ENCODE measurements at regions not wholly inside any gene's neighbourhood (a gene's known extent, or its start where the extent isn't known, plus 50 kb on each side); places are given as distances from the start of the nearest gene placed in this dataset.

DNA sequence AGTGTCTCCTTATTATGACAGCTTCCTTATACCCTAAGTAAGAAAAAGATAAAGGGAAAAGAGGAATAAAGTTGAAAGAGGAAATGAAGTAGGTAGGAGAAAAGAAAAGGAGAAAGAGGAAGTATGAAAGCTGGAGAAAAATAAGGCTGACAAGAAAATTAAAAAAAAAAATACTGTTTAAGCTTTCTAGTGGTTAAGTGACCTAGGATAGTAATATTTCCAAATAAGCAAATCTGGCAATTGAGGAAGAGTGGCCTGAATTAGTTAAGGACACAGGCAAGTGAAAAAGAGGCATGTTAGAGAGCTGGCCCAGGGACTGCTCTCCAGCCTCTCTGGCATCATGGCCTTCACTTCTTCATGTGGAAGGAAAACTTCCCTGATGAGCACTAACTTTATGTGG lies 76.5 kb upstream of the ADGRF1 start:
- Histone ChIP-seq H3K36me3 (ENCODE audit: insufficient read depth, low read length) (no peaks in the 10 kb centered on the region), H3K79me2 (ENCODE audit: control insufficient read depth, insufficient read depth, low read length, unreplicated experiment) (no peaks in the 10 kb centered on the region), H3K27me3 (ENCODE audit: insufficient read depth, low read length) (no peaks in the 10 kb centered on the region), H2AFZ (ENCODE audit: low read length, unreplicated experiment) (no peak overlapping the region), H3K4me3 (ENCODE audit: low read depth, low read length) (no peak overlapping the region), H3K27ac (ENCODE audit: low read depth, low read length) (no peak overlapping the region), H3K4me1 (ENCODE audit: control insufficient read depth, insufficient read depth, low read length, unreplicated experiment) (no peaks in the 10 kb centered on the region)

DNA sequence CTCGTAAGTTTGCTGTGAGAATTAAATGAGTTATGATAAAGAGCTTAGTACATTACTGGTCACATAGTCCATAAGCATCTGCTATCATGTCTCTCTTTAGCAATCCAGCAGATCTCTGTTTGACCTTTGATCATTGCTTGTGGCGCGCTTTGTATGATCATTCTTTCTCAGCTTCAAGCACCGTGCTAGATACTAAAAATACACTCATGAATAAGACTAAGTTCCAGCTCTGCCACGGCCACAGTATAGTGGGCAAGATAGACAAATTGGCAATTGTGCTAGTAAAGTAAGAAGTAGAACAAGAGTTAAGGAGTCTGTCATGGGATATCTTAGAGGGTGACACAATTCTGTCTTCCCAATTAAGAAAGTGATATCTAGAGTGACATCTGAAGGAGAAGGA lies 75.2 kb upstream of the ADGRF1 start:
- no peak overlapping the region for H3K4me3 ChIP-seq (ENCODE audit: low read depth, low read length)
- H3K27me3 ChIP-seq (ENCODE audit: insufficient read depth, low read length), result no peaks in the 10 kb centered on the region
- H2AFZ ChIP-seq (ENCODE audit: low read length, unreplicated experiment), result no peak overlapping the region
- no peaks in the 10 kb centered on the region for H3K36me3 ChIP-seq (ENCODE audit: insufficient read depth, low read length)
- no peaks in the 10 kb centered on the region for H3K4me1 ChIP-seq (ENCODE audit: control insufficient read depth, insufficient read depth, low read length, unreplicated experiment)
- H3K79me2 ChIP-seq (ENCODE audit: control insufficient read depth, insufficient read depth, low read length, unreplicated experiment), result no peaks in the 10 kb centered on the region
- H3K27ac ChIP-seq (ENCODE audit: low read depth, low read length), result no peak overlapping the region

DNA sequence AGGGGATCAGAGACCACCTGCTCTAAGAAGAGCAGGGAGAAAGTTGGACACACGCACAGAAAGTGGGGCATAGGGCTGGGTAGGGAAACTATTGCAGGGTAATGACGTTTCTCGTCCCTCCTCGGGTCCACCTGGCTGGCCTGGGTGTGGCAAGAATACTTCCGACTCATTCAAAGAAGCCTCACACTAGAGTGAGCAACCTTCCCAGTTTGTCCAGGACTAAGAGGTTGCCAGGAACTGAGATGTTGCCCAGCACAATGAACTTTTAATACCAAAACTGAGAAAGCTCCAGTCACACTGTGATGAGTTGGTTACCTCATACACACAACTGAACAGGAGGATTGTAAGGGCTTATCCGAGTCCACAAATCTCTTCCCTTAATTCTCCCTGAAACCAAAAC lies 74.5 kb upstream of the ADGRF1 start:
- H3K4me1 ChIP-seq (ENCODE audit: control insufficient read depth, insufficient read depth, low read length, unreplicated experiment), result no peaks in the 10 kb centered on the region
- no peak overlapping the region for H3K27ac ChIP-seq (ENCODE audit: low read depth, low read length)
- no peak overlapping the region for H2AFZ ChIP-seq (ENCODE audit: low read length, unreplicated experiment)

DNA sequence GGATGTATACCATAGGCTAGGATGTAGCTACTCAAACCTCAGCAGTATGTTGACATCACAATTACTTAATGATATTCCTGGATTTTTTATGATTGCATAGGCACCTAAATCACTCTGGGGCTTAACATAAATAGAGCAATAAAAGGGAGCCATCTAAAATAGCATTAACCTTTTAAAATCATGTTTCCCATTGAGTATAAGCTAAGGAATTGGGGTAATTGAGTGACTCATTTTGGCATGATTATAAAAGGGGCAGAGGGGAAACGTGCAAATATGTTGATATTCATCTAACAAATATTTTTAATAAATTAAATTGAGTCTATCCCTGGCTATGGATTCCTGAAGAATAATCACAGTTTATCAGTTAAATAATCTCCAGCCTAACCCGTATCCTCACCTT lies 74.0 kb upstream of the ADGRF1 start:
- no peaks in the 10 kb centered on the region for H3K27me3 ChIP-seq (ENCODE audit: insufficient read depth, low read length)
- no peak overlapping the region for H3K27ac ChIP-seq (ENCODE audit: low read depth, low read length)

More for the DNA sequence above, 74.5 kb upstream of the ADGRF1 start:
- no peaks in the 10 kb centered on the region for H3K36me3 ChIP-seq (ENCODE audit: insufficient read depth, low read length)
- H3K27me3 ChIP-seq (ENCODE audit: insufficient read depth, low read length), result no peaks in the 10 kb centered on the region
- no peak overlapping the region for H3K4me3 ChIP-seq (ENCODE audit: low read depth, low read length)
- H3K79me2 ChIP-seq (ENCODE audit: control insufficient read depth, insufficient read depth, low read length, unreplicated experiment), result no peaks in the 10 kb centered on the region

DNA sequence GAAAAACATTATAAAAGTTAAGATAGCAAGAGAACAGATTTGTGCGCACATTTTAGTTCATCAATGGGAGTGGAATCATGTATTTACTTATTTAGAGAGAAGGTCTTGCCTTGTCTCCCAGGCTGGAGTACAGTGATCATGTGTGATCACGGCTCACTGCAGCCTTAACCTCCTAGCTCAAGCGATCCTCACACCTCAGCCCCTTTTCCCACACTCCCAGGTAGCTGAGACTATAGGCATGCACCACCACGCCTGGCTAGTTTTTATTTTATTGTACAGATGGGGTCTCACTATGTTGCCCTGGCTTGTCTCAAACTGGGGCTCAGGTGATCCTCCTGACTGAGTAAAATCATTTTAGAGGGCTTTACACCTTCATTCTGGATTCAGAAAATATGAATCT lies 72.3 kb upstream of the ADGRF1 start:
- no peaks in the 10 kb centered on the region for H3K4me1 ChIP-seq (ENCODE audit: control insufficient read depth, insufficient read depth, low read length, unreplicated experiment)
- no peak overlapping the region for H3K4me3 ChIP-seq (ENCODE audit: low read depth, low read length)
- no peaks in the 10 kb centered on the region for H3K79me2 ChIP-seq (ENCODE audit: control insufficient read depth, insufficient read depth, low read length, unreplicated experiment)
- no peak overlapping the region for H2AFZ ChIP-seq (ENCODE audit: low read length, unreplicated experiment)
- H3K36me3 ChIP-seq (ENCODE audit: insufficient read depth, low read length), result no peaks in the 10 kb centered on the region
- H3K27ac ChIP-seq (ENCODE audit: low read depth, low read length), result no peak overlapping the region
- no peaks in the 10 kb centered on the region for H3K27me3 ChIP-seq (ENCODE audit: insufficient read depth, low read length)

More for the DNA sequence above, 74.0 kb upstream of the ADGRF1 start:
- Histone ChIP-seq H3K79me2 (ENCODE audit: control insufficient read depth, insufficient read depth, low read length, unreplicated experiment) (no peaks in the 10 kb centered on the region), H3K36me3 (ENCODE audit: insufficient read depth, low read length) (no peaks in the 10 kb centered on the region), H3K4me3 (ENCODE audit: low read depth, low read length) (no peak overlapping the region), H2AFZ (ENCODE audit: low read length, unreplicated experiment) (no peak overlapping the region), H3K4me1 (ENCODE audit: control insufficient read depth, insufficient read depth, low read length, unreplicated experiment) (no peaks in the 10 kb centered on the region)

DNA sequence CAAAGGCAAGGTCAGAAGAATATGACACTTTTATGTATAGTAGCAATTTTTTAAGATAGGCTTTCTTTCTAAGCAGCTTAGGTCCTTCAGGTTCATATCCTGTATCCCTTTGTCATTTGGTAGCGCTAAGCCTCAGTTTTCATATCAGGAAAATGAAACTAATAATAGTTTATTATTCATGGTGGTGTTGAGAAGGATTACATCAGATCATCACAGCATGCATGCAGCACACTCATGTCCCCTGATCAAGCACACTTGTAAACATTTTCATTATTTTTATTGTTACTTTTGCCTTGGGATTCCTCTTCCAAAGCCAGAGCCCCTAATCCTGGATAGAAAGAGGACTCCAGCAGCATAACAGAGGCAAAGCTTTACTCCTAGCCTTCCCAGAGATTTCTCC lies 70.2 kb upstream of the ADGRF1 start:
- Histone ChIP-seq H3K36me3 (ENCODE audit: insufficient read depth, low read length) (no peaks in the 10 kb centered on the region), H3K79me2 (ENCODE audit: control insufficient read depth, insufficient read depth, low read length, unreplicated experiment) (no peaks in the 10 kb centered on the region), H2AFZ (ENCODE audit: low read length, unreplicated experiment) (no peak overlapping the region), H3K4me1 (ENCODE audit: control insufficient read depth, insufficient read depth, low read length, unreplicated experiment) (no peaks in the 10 kb centered on the region), H3K4me3 (ENCODE audit: low read depth, low read length) (no peak overlapping the region), H3K27me3 (ENCODE audit: insufficient read depth, low read length) (no peaks in the 10 kb centered on the region), H3K27ac (ENCODE audit: low read depth, low read length) (no peak overlapping the region)

DNA sequence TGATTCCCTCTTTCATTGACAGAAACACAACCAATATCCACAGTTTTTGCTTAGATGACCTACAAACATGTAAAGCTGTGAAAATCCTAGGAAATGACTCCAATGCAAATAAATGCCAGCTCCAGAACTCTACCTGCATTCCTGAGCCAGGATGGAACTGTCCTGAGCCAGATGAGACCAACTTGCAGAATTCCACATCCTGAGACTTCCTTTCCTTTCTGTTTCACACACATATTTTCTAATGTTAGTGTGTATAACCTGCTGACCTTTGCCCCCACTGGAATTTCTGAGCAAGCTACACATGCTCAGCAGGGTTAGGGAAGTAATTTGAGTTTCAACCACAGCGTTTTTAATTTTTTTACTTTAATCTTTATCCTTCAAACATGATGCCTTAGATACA lies 69.6 kb upstream of the ADGRF1 start:
- Histone ChIP-seq H3K27ac (ENCODE audit: low read depth, low read length) (no peak overlapping the region), H3K79me2 (ENCODE audit: control insufficient read depth, insufficient read depth, low read length, unreplicated experiment) (no peaks in the 10 kb centered on the region), H3K36me3 (ENCODE audit: insufficient read depth, low read length) (no peaks in the 10 kb centered on the region), H3K27me3 (ENCODE audit: insufficient read depth, low read length) (no peaks in the 10 kb centered on the region), H3K4me1 (ENCODE audit: control insufficient read depth, insufficient read depth, low read length, unreplicated experiment) (no peaks in the 10 kb centered on the region), H3K4me3 (ENCODE audit: low read depth, low read length) (no peak overlapping the region), H2AFZ (ENCODE audit: low read length, unreplicated experiment) (no peak overlapping the region)

DNA sequence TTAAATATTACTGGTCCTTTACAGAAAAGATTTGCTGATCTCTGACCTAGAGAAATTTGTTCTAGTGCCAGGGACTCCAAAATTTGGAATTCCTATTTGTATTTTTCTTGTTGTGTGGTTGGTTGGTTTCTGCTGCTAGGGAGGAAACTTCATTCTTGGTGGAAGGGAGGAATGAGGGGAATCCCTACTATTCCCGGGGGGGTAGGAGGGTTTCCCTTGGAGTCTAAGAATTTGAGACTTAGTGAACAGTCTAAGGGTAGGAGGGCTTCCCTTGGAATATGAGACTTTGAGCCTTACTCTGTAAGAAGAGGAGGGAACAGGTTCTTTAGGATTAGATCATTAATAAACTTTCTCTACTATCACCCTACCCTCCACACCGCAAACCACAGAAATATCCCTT lies 67.1 kb upstream of the ADGRF1 start:
- peaks cover 4% of the 10 kb centered on the region for H3K4me1 ChIP-seq (ENCODE audit: control insufficient read depth, insufficient read depth, low read length, unreplicated experiment)
- H3K36me3 ChIP-seq (ENCODE audit: insufficient read depth, low read length), result no peaks in the 10 kb centered on the region
- H3K79me2 ChIP-seq (ENCODE audit: control insufficient read depth, insufficient read depth, low read length, unreplicated experiment), result no peaks in the 10 kb centered on the region
- H3K27ac ChIP-seq (ENCODE audit: low read depth, low read length), result no peak overlapping the region
- H3K27me3 ChIP-seq (ENCODE audit: insufficient read depth, low read length), result no peaks in the 10 kb centered on the region
- H2AFZ ChIP-seq (ENCODE audit: low read length, unreplicated experiment), result no peak overlapping the region
- H3K4me3 ChIP-seq (ENCODE audit: low read depth, low read length), result no peak overlapping the region

DNA sequence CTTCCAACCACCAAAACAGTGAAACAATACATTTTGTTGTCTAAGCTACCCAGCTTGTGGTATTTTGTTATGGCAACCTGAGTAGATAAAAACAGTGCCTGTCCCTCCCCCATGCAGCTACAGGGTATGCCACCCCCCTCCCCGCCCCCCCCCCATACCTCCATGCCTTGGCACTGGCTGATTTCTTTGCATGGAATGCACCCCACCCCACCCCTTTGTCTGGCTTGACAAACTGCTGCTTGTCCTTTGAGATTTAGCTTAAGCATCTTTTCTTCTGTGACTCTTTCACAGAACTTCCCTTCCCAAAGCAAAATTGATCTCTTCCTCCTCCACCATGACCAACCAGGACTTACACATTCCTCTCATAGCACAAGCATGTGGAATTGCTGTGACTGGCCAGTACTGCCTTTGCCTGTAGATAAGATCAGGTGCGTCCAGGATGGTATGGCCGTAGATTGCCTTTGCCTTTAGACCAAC lies 64.6 kb upstream of the ADGRF1 start:
- H2AFZ ChIP-seq (ENCODE audit: low read length, unreplicated experiment), result no peak overlapping the region
- H3K27ac ChIP-seq (ENCODE audit: low read depth, low read length), result no peak overlapping the region
- no peaks in the 10 kb centered on the region for H3K79me2 ChIP-seq (ENCODE audit: control insufficient read depth, insufficient read depth, low read length, unreplicated experiment)
- H3K27me3 ChIP-seq (ENCODE audit: insufficient read depth, low read length), result no peaks in the 10 kb centered on the region
- no peaks in the 10 kb centered on the region for H3K36me3 ChIP-seq (ENCODE audit: insufficient read depth, low read length)
- no peak overlapping the region for H3K4me3 ChIP-seq (ENCODE audit: low read depth, low read length)
- H3K4me1 ChIP-seq (ENCODE audit: control insufficient read depth, insufficient read depth, low read length, unreplicated experiment), result peaks cover 12% of the 10 kb centered on the region

DNA sequence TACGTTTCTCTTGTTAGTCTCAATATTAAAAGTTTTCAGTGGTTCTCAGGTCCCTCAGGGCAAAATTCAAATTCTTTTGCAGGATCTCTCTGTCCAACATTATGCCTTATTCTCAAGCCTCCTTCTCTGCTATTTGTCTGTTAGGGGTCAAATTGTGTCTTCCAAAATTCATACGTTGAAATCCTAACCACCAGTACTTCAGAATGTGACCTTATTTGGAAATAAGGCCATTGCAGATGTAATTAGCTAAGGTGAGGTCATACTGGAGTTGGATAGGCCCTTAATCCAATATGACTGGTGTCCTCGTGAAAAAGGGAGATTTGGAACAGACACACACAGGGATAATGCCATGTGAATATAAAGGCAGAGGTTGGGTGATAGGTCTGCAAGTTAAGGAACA lies 64.1 kb upstream of the ADGRF1 start:
- H3K36me3 ChIP-seq (ENCODE audit: insufficient read depth, low read length), result no peaks in the 10 kb centered on the region
- no peak overlapping the region for H3K27ac ChIP-seq (ENCODE audit: low read depth, low read length)
- no peak overlapping the region for H2AFZ ChIP-seq (ENCODE audit: low read length, unreplicated experiment)
- no peak overlapping the region for H3K4me3 ChIP-seq (ENCODE audit: low read depth, low read length)
- peaks cover 12% of the 10 kb centered on the region for H3K4me1 ChIP-seq (ENCODE audit: control insufficient read depth, insufficient read depth, low read length, unreplicated experiment)
- H3K27me3 ChIP-seq (ENCODE audit: insufficient read depth, low read length), result no peaks in the 10 kb centered on the region
- H3K79me2 ChIP-seq (ENCODE audit: control insufficient read depth, insufficient read depth, low read length, unreplicated experiment), result no peaks in the 10 kb centered on the region

DNA sequence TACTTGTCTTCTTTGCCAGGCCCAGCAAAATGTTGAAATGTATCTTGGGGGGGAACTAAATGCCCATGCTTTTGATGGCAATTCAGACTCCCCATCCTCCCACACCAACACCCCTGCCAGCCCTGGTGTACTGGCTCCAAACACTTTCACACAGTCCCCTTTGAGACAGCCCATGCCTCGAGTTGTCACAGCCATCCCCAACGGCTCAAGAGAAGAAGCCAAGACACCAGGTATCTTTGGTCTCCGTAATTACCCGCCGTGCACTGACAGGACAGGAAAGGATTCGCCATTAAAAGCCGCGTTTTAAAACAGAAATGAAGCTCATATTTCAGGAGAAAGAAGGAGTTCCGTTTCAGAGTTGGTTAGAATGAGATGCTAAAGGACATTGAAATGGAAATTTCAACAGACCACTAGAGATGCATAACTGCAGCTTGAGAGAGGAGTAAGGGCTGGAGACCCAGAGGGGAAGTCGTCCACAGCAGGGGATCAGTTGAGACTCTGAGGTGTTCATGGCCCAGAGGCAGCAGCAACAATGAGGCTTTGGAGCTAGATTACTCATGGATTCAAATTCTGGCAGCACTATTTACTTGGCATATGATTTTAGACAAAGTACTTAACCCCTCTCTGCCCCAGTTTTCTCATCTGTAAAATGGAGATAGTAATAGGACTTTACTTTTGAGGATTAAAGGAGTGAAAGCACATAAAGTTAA lies 63.5 kb upstream of the ADGRF1 start:
- Histone ChIP-seq H3K36me3 (ENCODE audit: insufficient read depth, low read length) (no peaks in the 10 kb centered on the region), H3K4me3 (ENCODE audit: low read depth, low read length) (no peak overlapping the region), H3K79me2 (ENCODE audit: control insufficient read depth, insufficient read depth, low read length, unreplicated experiment) (no peaks in the 10 kb centered on the region), H3K4me1 (ENCODE audit: control insufficient read depth, insufficient read depth, low read length, unreplicated experiment) (peaks cover 12% of the 10 kb centered on the region), H3K27ac (ENCODE audit: low read depth, low read length) (no peak overlapping the region), H3K27me3 (ENCODE audit: insufficient read depth, low read length) (no peaks in the 10 kb centered on the region), H2AFZ (ENCODE audit: low read length, unreplicated experiment) (no peak overlapping the region)
